VCaP (cell line): ENCODE measurements at regions not wholly inside any gene's neighbourhood (a gene's known extent, or its start where the extent isn't known, plus 50 kb on each side); places are given as distances from the start of the nearest gene placed in this dataset.

Source experiments
- H3K27ac ChIP-seq: fragments of 450-650 bp; 2 replicates; pipeline ENCODE4 v1.5.1; 2017
- CTCF ChIP-seq: fragments of 450-650 bp; conservative IDR thresholded peaks from 2 replicates; pipeline ENCODE4 v1.5.1; 2017; ENCODE audit warnings: mild to moderate bottlenecking, moderate library complexity

GRCh38 chr1:193856261-193856660, 669.8 kb upstream of the B3GALT2 start:
- no peak for TF ChIP-seq CTCF

GRCh38 chr1:193850745-193851144, 664.3 kb upstream of the B3GALT2 start:
- TF ChIP-seq CTCF, result no peak

More at GRCh38 chr1:193856261-193856660, 669.8 kb upstream of the B3GALT2 start:
- peak overlapping the region; percentile 67 for H3K27ac ChIP-seq

GRCh38 chr1:193846876-193847604, 660.6 kb upstream of the B3GALT2 start:
- no peak for TF ChIP-seq CTCF

More at GRCh38 chr1:193850745-193851144, 664.3 kb upstream of the B3GALT2 start:
- H3K27ac ChIP-seq, result no peak overlapping the region

GRCh38 chr1:193846411-193846810, 660.0 kb upstream of the B3GALT2 start:
- TF ChIP-seq CTCF, result no peak
- H3K27ac ChIP-seq, result no peak overlapping the region

More at GRCh38 chr1:193846876-193847604, 660.6 kb upstream of the B3GALT2 start:
- no peak overlapping the region for H3K27ac ChIP-seq

GRCh38 chr1:193841857-193842256, 655.4 kb upstream of the B3GALT2 start:
- H3K27ac ChIP-seq, result no peak overlapping the region
- no peak for TF ChIP-seq CTCF

GRCh38 chr1:193831465-193831864, 645.1 kb upstream of the B3GALT2 start:
- TF ChIP-seq CTCF, result no peak

GRCh38 chr1:193827516-193827915, 641.1 kb upstream of the B3GALT2 start:
- H3K27ac ChIP-seq, result no peak overlapping the region
- TF ChIP-seq CTCF, result no peak

More at GRCh38 chr1:193831465-193831864, 645.1 kb upstream of the B3GALT2 start:
- no peak overlapping the region for H3K27ac ChIP-seq
